ENCODE measurements at regions not wholly inside any gene's neighbourhood (a gene's known extent, or its start where the extent isn't known, plus 50 kb on each side); places are given as distances from the start of the nearest gene placed in this dataset.

DNA sequence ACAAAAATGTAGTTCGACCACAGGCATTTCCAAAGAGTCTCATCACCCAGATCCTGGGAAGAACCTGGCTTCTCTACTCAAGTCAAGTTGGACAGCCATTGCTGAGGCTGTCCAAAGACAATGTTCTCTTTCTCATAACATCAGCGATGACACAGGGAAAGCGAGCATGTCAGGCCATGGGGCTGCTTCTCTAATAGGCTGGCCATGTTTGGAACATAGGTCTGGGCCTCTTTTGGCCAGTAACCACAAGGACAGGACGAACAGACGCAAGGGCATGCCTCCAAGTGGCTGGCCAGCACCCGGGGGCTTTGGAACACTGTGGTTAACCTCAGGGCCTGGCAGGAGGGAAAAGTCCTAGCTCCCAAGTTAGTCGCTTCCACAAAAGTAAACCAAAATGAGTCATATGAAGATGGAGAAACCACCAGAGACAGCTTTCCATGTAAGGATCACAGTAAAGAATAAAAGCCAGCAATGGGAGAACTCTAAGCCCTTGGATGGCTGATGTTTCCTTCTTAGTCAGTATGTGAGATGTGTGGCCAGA is 80.6 kb upstream of the SLC44A3 start:
- TF ChIP-seq, protein P1, sequence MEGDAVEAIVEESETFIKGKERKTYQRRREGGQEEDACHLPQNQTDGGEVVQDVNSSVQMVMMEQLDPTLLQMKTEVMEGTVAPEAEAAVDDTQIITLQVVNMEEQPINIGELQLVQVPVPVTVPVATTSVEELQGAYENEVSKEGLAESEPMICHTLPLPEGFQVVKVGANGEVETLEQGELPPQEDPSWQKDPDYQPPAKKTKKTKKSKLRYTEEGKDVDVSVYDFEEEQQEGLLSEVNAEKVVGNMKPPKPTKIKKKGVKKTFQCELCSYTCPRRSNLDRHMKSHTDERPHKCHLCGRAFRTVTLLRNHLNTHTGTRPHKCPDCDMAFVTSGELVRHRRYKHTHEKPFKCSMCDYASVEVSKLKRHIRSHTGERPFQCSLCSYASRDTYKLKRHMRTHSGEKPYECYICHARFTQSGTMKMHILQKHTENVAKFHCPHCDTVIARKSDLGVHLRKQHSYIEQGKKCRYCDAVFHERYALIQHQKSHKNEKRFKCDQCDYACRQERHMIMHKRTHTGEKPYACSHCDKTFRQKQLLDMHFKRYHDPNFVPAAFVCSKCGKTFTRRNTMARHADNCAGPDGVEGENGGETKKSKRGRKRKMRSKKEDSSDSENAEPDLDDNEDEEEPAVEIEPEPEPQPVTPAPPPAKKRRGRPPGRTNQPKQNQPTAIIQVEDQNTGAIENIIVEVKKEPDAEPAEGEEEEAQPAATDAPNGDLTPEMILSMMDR (IDR thresholded peaks at IDR 0.05) = no peak
- no peak for TF ChIP-seq POLR2AphosphoS5 (IDR thresholded peaks at IDR 0.05)
